ENCODE measurements at regions not wholly inside any gene's neighbourhood (a gene's known extent, or its start where the extent isn't known, plus 50 kb on each side); places are given as distances from the start of the nearest gene placed in this dataset.

GRCh38 chr4:18626996-18627395 lies 605.4 kb upstream of the LCORL start:
- Histone ChIP-seq H3K4me3 (ENCODE audit: insufficient read depth, low read length, poor library complexity, severe bottlenecking) (no peak overlapping the region), H3K27ac (ENCODE audit: low read depth, low read length) (no peak overlapping the region), H3K27me3 (ENCODE audit: low read length) (no peaks in the 10 kb centered on the region), H3K79me2 (ENCODE audit: insufficient read depth, low read length) (no peaks in the 10 kb centered on the region), H3K4me2 (ENCODE audit: low read depth, low read length, poor library complexity, severe bottlenecking) (no peak overlapping the region), H3K9me2 (replicated peaks; ENCODE audit: insufficient read depth, low read length) (no peaks in the 10 kb centered on the region), H3K9ac (ENCODE audit: low read length) (no peak overlapping the region), H4K20me1 (ENCODE audit: low read depth, low read length) (no peaks in the 10 kb centered on the region), H3K9me3 (ENCODE audit: insufficient read depth, low read length) (no peaks in the 10 kb centered on the region), H3K36me3 (ENCODE audit: low read length) (no peaks in the 10 kb centered on the region), H3F3A (ENCODE audit: insufficient read depth) (no peaks in the 10 kb centered on the region), H2AFZ (ENCODE audit: low read depth, low read length, severe bottlenecking) (no peak overlapping the region)
- TF ChIP-seq CTCF (IDR thresholded peaks at IDR 0.05; ENCODE audit: insufficient read depth, low read length, poor library complexity, severe bottlenecking) (no peak), EZH2phosphoT487 (conservative IDR thresholded peaks at IDR 0.05; ENCODE audit: low read length) (no peak)

- no peak overlapping the region for H3K4me3 ChIP-seq (ENCODE audit: insufficient read depth, low read length, poor library complexity, severe bottlenecking)
- no peaks in the 10 kb centered on the region for H4K20me1 ChIP-seq (ENCODE audit: low read depth, low read length)
- H3K9me3 ChIP-seq (ENCODE audit: insufficient read depth, low read length) = no peaks in the 10 kb centered on the region
- H3K9ac ChIP-seq (ENCODE audit: low read length) = no peak overlapping the region
- no peak overlapping the region for H2AFZ ChIP-seq (ENCODE audit: low read depth, low read length, severe bottlenecking)
- H3K27me3 ChIP-seq (ENCODE audit: low read length) = no peaks in the 10 kb centered on the region
- TF ChIP-seq CTCF (IDR thresholded peaks at IDR 0.05; ENCODE audit: insufficient read depth, low read length, poor library complexity, severe bottlenecking) = no peak
- no peak overlapping the region for H3K27ac ChIP-seq (ENCODE audit: low read depth, low read length)
- H3K9me2 ChIP-seq (replicated peaks; ENCODE audit: insufficient read depth, low read length) = no peaks in the 10 kb centered on the region
- no peaks in the 10 kb centered on the region for H3K79me2 ChIP-seq (ENCODE audit: insufficient read depth, low read length)
- H3K36me3 ChIP-seq (ENCODE audit: low read length) = no peaks in the 10 kb centered on the region
- H3F3A ChIP-seq (ENCODE audit: insufficient read depth) = no peaks in the 10 kb centered on the region
- no peak overlapping the region for H3K4me2 ChIP-seq (ENCODE audit: low read depth, low read length, poor library complexity, severe bottlenecking)
Measured at GRCh38 chr4:18626366-18626765, 604.8 kb upstream of the LCORL start.

- H2AFZ ChIP-seq (ENCODE audit: low read depth, low read length, severe bottlenecking) = no peak overlapping the region
- H3K9me2 ChIP-seq (replicated peaks; ENCODE audit: insufficient read depth, low read length) = no peaks in the 10 kb centered on the region
- no peaks in the 10 kb centered on the region for H3K79me2 ChIP-seq (ENCODE audit: insufficient read depth, low read length)
- H3F3A ChIP-seq (ENCODE audit: insufficient read depth) = no peaks in the 10 kb centered on the region
- no peaks in the 10 kb centered on the region for H3K27me3 ChIP-seq (ENCODE audit: low read length)
- no peak overlapping the region for H3K4me2 ChIP-seq (ENCODE audit: low read depth, low read length, poor library complexity, severe bottlenecking)
- H3K9ac ChIP-seq (ENCODE audit: low read length) = no peak overlapping the region
- H3K9me3 ChIP-seq (ENCODE audit: insufficient read depth, low read length) = no peaks in the 10 kb centered on the region
- H3K27ac ChIP-seq (ENCODE audit: low read depth, low read length) = no peak overlapping the region
- no peaks in the 10 kb centered on the region for H3K36me3 ChIP-seq (ENCODE audit: low read length)
- H4K20me1 ChIP-seq (ENCODE audit: low read depth, low read length) = no peaks in the 10 kb centered on the region
- TF ChIP-seq CTCF (IDR thresholded peaks at IDR 0.05; ENCODE audit: insufficient read depth, low read length, poor library complexity, severe bottlenecking) (no peak), EZH2phosphoT487 (conservative IDR thresholded peaks at IDR 0.05; ENCODE audit: low read length) (no peak)
- H3K4me3 ChIP-seq (ENCODE audit: insufficient read depth, low read length, poor library complexity, severe bottlenecking) = no peak overlapping the region
Measured at GRCh38 chr4:18621186-18621585, 599.6 kb upstream of the LCORL start.

DNA sequence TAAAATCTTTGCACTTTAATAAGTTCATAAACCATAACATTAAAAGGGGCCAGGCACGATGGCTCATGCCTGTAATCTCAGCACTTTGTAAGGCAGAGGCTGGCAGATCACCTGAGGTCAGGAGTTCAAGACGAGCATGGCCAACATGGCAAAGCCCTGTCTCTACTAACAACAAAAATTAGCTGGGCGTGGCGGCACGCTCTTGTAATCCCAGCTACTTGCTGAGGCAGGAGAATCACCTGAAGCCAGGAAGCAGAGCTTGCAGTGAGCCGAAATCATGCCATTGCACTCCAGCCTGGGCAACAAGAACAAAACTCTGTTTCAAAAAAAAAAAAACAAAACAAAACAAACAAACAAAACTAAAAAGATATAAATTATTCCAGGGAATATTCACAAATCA lies 595.2 kb upstream of the LCORL start:
- Histone ChIP-seq H3K79me2 (ENCODE audit: insufficient read depth, low read length) (no peaks in the 10 kb centered on the region), H4K20me1 (ENCODE audit: low read depth, low read length) (no peaks in the 10 kb centered on the region), H3K4me2 (ENCODE audit: low read depth, low read length, poor library complexity, severe bottlenecking) (no peak overlapping the region), H3F3A (ENCODE audit: insufficient read depth) (no peaks in the 10 kb centered on the region), H3K27ac (ENCODE audit: low read depth, low read length) (no peak overlapping the region), H3K27me3 (ENCODE audit: low read length) (no peaks in the 10 kb centered on the region), H3K9me2 (replicated peaks; ENCODE audit: insufficient read depth, low read length) (no peaks in the 10 kb centered on the region), H2AFZ (ENCODE audit: low read depth, low read length, severe bottlenecking) (no peak overlapping the region), H3K4me3 (ENCODE audit: insufficient read depth, low read length, poor library complexity, severe bottlenecking) (no peak overlapping the region), H3K9ac (ENCODE audit: low read length) (no peak overlapping the region), H3K9me3 (ENCODE audit: insufficient read depth, low read length) (no peaks in the 10 kb centered on the region), H3K36me3 (ENCODE audit: low read length) (no peaks in the 10 kb centered on the region)
- TF ChIP-seq EZH2phosphoT487 (conservative IDR thresholded peaks at IDR 0.05; ENCODE audit: low read length) (no peak), CTCF (IDR thresholded peaks at IDR 0.05; ENCODE audit: insufficient read depth, low read length, poor library complexity, severe bottlenecking) (no peak)

All from SU-DHL-6 (cell line).